Upper lobe of right lung (tissue), 1 donor: ENCODE measurements at regions not wholly inside any gene's neighbourhood (a gene's known extent, or its start where the extent isn't known, plus 50 kb on each side); places are given as distances from the start of the nearest gene placed in this dataset.

Source experiments
- ATAC-seq: fragments of 200-7000 bp; cut with Tn5 transposase; one replicate; pipeline ENCODE4 v1.9.1; 2020; ENCODE audit warnings: mild to moderate bottlenecking, moderate library complexity
- DNase-seq: peaks from one replicate; pipeline ENCODE4 v3.0.0-alpha.2; 2020
- H3K27ac ChIP-seq: fragments of 200-600 bp; one replicate; pipeline ENCODE4 v1.8.0; 2022
- H3K27me3 ChIP-seq: fragments of 200-600 bp; one replicate; pipeline ENCODE4 v1.8.0; 2022; ENCODE audit warnings: mild to moderate bottlenecking
- H3K36me3 ChIP-seq: fragments of 200-600 bp; one replicate; pipeline ENCODE4 v1.8.0; 2022
- H3K4me1 ChIP-seq: fragments of 200-600 bp; one replicate; pipeline ENCODE4 v1.8.0; 2022
- H3K4me3 ChIP-seq: fragments of 200-600 bp; one replicate; pipeline ENCODE4 v1.8.0; 2022; ENCODE audit warnings: mild to moderate bottlenecking
- H3K9me3 ChIP-seq: fragments of 200-600 bp; one replicate; pipeline ENCODE4 v1.8.0; 2022
- intact Hi-C: fragments of 100-400 bp; cut with DNase I; formaldehyde crosslinking; loops from one replicate; pipeline ENCODE4 v1.11.0; 2022
- TF ChIP-seq, protein P1 (sequence below): fragments of 200-600 bp; IDR thresholded peaks from one replicate; pipeline ENCODE4 v1.8.0; 2022; ENCODE audit warnings: antibody characterized with exemption
- donor health status: DM: no; HTN: yes; CAD: no; lungs with severe emphysema.

DNA sequence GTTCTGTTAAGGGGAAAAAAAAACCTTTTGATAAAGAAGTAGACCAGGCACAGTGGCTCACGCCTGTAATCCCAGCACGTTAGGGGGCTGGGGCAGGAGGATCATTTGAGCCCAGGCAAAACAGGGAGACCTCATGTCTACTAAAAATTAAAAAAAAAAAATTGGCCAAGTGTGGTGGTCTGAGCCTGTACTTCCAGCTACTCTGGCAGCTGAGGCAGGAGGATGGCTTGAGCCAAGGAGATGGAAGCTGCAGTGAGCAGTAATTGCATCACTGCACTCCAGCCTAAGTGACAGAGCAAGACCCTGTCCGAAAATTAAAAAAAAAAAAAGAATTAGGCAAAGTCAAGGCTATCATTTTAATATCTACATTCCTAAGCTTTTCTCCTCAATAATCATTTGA, 124.8 kb upstream of the CPM start:
- Histone ChIP-seq H3K4me1 (peaks cover 14% of the 10 kb centered on the region), H3K36me3 (no peaks in the 10 kb centered on the region), H3K4me3 (no peak overlapping the region), H3K27ac (no peak overlapping the region), H3K27me3 (no peaks in the 10 kb centered on the region), H3K9me3 (no peaks in the 10 kb centered on the region)
- intact Hi-C loops = no loop called here
- TF ChIP-seq, protein P1, sequence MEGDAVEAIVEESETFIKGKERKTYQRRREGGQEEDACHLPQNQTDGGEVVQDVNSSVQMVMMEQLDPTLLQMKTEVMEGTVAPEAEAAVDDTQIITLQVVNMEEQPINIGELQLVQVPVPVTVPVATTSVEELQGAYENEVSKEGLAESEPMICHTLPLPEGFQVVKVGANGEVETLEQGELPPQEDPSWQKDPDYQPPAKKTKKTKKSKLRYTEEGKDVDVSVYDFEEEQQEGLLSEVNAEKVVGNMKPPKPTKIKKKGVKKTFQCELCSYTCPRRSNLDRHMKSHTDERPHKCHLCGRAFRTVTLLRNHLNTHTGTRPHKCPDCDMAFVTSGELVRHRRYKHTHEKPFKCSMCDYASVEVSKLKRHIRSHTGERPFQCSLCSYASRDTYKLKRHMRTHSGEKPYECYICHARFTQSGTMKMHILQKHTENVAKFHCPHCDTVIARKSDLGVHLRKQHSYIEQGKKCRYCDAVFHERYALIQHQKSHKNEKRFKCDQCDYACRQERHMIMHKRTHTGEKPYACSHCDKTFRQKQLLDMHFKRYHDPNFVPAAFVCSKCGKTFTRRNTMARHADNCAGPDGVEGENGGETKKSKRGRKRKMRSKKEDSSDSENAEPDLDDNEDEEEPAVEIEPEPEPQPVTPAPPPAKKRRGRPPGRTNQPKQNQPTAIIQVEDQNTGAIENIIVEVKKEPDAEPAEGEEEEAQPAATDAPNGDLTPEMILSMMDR = no peak
- DNase-seq (no peak), ATAC-seq (no peak)

DNA sequence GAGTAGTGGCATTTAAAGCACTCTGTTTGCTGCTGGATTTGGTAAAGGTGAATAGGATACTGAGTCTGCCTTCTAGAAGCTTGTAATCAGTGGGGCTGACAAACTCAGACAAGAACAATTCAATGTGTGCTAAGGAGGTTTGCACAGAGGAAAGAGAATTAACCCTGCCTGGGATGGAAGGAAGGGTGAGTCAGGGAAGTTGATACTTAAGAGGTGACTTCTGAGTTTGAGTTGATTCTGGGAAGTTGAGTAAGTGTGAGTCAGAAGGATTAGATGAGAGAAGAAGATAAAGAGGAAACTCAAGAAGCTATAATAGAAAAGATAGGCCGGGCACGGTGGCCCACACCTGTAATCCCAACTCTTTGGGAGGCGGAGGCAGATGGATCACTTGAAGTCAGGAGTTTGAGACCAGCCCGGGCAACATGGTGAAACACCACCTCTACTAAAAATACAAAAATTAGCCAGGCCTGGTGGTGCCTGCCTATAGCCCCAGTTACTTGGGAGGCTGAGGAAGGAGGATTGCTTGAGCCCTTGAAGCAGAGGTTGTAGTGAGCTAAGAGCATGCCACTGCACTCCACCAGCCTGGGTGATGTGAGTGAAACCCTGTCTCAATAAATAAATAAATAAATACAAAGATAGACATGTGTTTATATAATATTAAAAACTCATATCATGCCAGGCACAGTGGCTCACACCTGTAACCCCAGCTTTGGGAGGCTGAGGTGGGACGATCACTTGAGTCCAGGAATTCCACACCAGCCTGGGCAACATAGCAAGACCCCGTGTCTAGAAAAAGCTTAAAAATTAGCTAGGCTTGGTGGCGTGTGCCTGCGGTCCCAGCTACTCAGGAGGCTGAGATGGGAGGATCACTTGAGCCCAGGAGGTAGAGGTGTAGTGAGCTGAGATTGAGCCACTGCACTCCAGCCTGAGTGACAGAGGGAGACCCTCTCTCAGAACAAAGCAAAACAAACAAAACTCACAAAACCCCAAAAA, 126.8 kb upstream of the CPM start:
- peaks cover 14% of the 10 kb centered on the region for H3K4me1 ChIP-seq
- no peaks in the 10 kb centered on the region for H3K27me3 ChIP-seq
- ATAC-seq (peak; percentile 25), DNase-seq (no peak)
- intact Hi-C loops = no loop called here
- no peak overlapping the region for H3K27ac ChIP-seq
- no peaks in the 10 kb centered on the region for H3K36me3 ChIP-seq
- TF ChIP-seq, protein P1 = no peak
- no peaks in the 10 kb centered on the region for H3K9me3 ChIP-seq
- H3K4me3 ChIP-seq = no peak overlapping the region

DNA sequence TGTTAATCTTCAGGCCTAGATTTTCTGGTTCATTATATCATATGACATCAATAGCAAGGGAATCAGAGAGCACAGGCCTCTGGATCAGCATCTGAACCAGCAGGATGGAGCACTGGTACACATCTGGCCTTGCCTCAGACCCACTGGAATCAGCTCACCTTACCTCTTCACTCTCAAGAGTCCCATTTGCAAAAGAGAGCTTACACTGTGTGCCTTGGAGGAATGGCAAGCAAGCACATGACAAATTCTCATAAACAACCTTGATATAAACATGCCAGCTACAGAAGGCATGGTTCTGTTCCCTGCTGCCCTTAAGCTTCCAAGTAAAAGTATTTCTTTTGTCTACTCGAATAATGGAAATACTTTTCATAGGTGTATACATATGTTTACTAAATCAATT, 128.6 kb upstream of the CPM start:
- intact Hi-C loops = no loop called here
- peak; percentile 81 for ATAC-seq
- DNase-seq = no peak
- no peak overlapping the region for H3K27ac ChIP-seq
- no peaks in the 10 kb centered on the region for H3K27me3 ChIP-seq
- TF ChIP-seq, protein P1 = no peak
- peaks cover 13% of the 10 kb centered on the region for H3K4me1 ChIP-seq
- H3K36me3 ChIP-seq = no peaks in the 10 kb centered on the region
- no peaks in the 10 kb centered on the region for H3K9me3 ChIP-seq
- H3K4me3 ChIP-seq = no peak overlapping the region

DNA sequence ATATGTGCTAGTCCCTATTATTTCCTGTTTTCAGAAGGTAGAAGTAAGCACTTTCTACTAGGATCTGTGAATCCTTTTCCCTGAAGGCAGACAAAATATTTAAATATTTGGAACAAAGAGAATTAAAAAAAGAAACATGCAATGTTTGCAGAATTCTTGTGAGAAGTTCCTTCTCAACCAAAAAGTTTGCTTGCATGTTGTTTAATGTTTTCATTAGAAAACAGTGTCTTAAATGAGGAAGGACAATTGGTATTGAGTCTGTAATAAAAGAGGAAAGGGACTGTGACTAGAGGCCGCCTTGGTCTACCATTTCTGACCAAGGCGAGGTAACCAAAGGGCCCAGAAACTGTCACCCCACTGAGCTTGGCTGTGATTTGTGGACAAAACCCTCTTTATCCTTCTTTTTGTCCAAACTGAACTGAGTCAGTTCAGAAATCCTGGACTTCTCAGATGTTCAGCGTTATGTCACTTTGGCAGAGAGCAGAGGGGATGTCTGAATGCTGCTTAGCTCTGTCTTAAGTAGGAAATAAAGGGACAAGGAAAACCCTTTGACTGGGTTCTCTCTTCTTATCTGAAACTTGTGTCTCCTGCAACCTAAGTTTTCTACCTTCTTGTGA, 129.8 kb upstream of the CPM start:
- peak overlapping the region; percentile 43 for H3K27ac ChIP-seq
- no peaks in the 10 kb centered on the region for H3K36me3 ChIP-seq
- no peaks in the 10 kb centered on the region for H3K9me3 ChIP-seq
- H3K27me3 ChIP-seq = no peaks in the 10 kb centered on the region
- TF ChIP-seq, protein P1 = no peak
- ATAC-seq = no peak
- intact Hi-C loops = no loop called here
- no peak overlapping the region for H3K4me3 ChIP-seq
- DNase-seq = no peak
- peaks cover 7% of the 10 kb centered on the region for H3K4me1 ChIP-seq

DNA sequence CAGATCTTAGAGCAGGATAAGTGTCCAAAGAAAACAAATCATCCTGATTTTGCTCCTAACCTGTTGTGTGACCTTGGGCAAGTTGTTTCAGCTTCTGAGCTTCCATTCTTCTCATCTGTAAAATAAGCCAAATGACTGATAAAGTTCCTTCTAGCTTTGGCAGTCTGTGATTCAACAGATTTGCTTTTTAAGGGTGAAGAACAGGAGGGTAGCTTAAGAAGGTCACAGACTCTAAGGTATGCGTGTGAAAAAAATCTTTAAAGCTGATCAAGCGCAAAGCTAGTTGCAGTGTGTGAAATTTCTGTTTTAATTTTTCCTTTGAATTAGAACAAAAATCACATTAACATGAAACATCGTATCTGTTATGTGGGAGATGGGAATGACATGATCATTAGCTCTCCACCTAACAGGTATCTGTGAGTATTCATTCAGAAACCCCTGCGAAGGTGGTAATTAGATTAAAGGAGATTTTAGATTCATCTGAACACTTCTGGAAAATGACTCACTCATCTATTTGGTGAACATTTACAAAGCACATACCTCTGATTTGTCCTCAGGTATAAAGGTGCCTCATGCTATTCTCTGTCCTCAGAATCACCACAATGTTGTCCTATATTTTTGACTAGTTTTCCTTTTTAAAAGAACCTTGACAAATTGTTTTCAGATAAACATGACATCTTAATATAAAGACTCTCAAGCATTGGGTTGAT, 131.9 kb upstream of the CPM start:
- intact Hi-C loops = no loop called here
- Histone ChIP-seq H3K27me3 (no peaks in the 10 kb centered on the region), H3K36me3 (no peaks in the 10 kb centered on the region), H3K4me3 (no peak overlapping the region), H3K4me1 (peaks cover 7% of the 10 kb centered on the region), H3K27ac (no peak overlapping the region), H3K9me3 (no peaks in the 10 kb centered on the region)
- DNase-seq = no peak
- no peak for ATAC-seq
- TF ChIP-seq, protein P1 = no peak
